ENCODE measurements at regions not wholly inside any gene's neighbourhood (a gene's known extent, or its start where the extent isn't known, plus 50 kb on each side); places are given as distances from the start of the nearest gene placed in this dataset.

DNA sequence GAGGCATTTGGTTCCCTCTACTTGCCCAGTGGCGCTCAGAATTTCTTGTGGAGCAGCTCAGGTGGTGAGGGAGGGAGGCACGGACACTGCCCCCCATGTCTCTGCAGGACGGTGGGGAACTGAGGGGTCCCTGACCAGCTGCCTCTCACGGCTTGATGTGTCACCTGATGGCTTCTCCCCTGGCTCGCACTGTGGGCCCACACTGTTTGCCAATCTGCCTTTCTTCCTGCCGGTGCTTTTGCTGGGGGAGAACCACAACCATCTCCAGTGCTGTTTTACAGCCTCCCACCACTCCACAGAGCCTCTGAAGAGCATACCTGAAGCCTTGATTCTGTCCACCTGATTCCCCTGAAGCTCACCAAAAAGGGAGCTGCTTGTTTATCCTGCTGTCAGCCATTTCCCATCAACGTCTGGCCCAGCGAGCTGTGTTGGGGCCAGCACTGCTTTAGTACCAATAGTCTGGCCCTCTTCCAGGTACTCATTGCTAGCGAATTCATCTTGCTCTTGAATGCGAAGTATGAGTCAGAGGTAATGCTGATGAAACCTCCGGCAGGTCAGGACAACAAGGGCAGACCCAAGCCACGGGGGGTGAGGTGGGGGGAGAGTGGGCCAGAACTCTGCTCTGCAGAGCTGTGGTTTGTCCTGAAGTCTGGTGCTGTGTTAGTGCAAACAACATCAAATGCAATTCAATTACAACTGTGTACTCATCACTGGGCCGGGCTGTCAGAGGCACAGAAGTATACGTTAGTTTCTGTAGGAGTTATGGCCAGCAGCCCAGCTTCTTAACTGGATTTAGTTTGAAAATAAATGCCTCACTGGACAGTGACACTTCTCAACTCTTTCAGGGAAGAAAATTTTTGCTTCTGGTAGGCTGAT lies 208.3 kb upstream of the JADE1 start:
- Mint-ChIP-seq H3K4me3 (no peak overlapping the region), H3K9me3 (peaks cover 3% of the 10 kb centered on the region), H3K4me1 (no peaks in the 10 kb centered on the region), H3K27ac (no peak overlapping the region), H3K27me3 (no peaks in the 10 kb centered on the region), H3K36me3 (ENCODE audit: low read depth) (no peaks in the 10 kb centered on the region)
- ChIA-PET POLR2A (no interaction called here), CTCF (interaction anchor here (1.6 kb wide), 1 partner anchor 25 kb away, joined by 5 read pairs; no protein-coding TSS in a partner anchor)
- DNase-seq: no peak

DNA sequence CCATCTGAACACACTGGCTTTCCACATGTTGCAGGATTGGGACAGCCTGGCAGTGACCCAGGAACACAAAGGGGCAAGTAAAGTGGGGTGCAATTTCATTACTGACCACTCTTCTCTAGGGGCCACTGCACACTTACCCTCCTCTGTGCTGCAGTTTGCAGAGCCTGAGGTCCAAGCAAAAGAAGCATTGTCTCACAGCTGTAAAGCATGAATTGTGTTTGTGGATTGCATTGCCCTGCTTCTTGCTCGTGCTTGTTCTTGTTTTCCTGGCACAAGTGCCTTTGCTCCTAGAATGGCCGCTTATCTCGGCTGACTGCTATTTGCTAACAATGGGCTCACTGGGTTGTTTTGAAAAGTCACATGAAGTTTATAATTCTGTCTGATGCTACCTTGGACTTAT lies 209.1 kb upstream of the JADE1 start:
- ChIA-PET CTCF (interaction anchor here (1.6 kb wide), 1 partner anchor 24 kb away, joined by 5 read pairs; no protein-coding TSS in a partner anchor), POLR2A (no interaction called here)
- no peak overlapping the region for H3K27ac Mint-ChIP-seq
- no peak for DNase-seq
- H3K27me3 Mint-ChIP-seq: no peaks in the 10 kb centered on the region
- no peak overlapping the region for H3K4me3 Mint-ChIP-seq
- H3K36me3 Mint-ChIP-seq (ENCODE audit: low read depth): no peaks in the 10 kb centered on the region
- peaks cover 4% of the 10 kb centered on the region for H3K9me3 Mint-ChIP-seq
- no peaks in the 10 kb centered on the region for H3K4me1 Mint-ChIP-seq

DNA sequence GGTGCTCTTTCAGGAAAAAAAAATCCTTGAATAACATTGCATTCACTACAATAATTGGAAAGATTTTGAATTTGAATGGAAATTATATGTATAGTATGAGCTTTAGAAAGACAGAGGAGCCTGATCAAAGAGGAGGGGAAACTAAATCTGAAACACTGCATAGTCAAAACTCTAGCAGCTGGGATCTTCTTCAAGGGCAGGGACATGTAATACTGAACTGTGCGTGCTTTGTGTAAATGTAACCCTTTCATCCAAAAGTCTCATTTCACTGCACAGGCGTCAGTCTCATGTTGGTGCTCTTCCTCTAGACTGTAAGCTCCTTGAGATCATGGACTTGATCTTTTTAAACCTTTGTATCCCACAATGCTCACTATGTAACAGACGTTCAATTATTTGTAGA lies 212.0 kb upstream of the JADE1 start:
- no peak for DNase-seq
- H3K27me3 Mint-ChIP-seq: no peaks in the 10 kb centered on the region
- CTCF ChIA-PET: no interaction called here
- peaks cover 11% of the 10 kb centered on the region for H3K9me3 Mint-ChIP-seq
- POLR2A ChIA-PET: no interaction called here
- H3K4me1 Mint-ChIP-seq: no peaks in the 10 kb centered on the region
- no peak overlapping the region for H3K27ac Mint-ChIP-seq
- H3K4me3 Mint-ChIP-seq: no peak overlapping the region
- H3K36me3 Mint-ChIP-seq (ENCODE audit: low read depth): no peaks in the 10 kb centered on the region

DNA sequence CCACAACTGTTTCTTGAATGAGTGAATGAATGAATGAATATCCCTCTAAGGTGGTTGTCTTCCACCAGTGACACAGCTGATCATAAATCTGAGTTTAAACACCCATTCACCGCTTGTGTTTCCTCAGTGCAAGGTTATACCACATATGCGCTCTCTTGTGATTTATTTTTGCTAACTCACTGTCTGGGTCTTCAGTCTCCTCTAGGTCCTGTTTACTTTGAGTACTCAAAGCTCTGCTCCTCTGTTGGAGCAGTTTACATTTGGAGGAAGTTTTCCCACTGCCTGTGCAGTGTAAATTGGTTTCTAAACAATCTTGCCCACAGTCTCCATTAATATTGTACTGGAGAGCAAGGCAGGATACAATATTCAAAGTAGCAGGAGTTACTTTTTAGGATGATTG lies 212.6 kb upstream of the JADE1 start:
- Mint-ChIP-seq H3K9me3 (peaks cover 11% of the 10 kb centered on the region), H3K4me1 (no peaks in the 10 kb centered on the region), H3K27ac (no peak overlapping the region), H3K36me3 (ENCODE audit: low read depth) (no peaks in the 10 kb centered on the region), H3K4me3 (no peak overlapping the region), H3K27me3 (no peaks in the 10 kb centered on the region)
- CTCF ChIA-PET: no interaction called here
- DNase-seq: no peak
- POLR2A ChIA-PET: no interaction called here

DNA sequence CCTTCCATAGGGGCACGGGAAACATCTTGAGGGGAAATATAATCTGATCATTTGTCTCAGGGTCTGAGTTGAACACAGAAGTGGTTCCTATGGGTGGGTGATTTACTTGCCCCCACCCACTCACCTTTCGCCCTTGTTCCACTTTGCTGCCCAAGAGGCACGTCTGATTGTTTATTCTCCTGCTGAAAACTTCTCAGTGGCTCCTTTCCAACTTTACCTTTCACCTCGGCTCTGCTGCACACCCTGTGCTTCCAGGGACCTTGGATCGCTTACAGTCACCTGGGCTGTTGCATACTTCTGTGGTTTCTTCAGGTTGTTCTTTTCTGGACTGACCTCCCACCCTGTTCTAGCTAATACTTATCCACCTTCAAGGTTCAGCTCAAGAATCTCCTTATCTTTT lies 213.4 kb upstream of the JADE1 start:
- no peak overlapping the region for H3K27ac Mint-ChIP-seq
- CTCF ChIA-PET: no interaction called here
- POLR2A ChIA-PET: no interaction called here
- H3K4me1 Mint-ChIP-seq: no peaks in the 10 kb centered on the region
- no peak for DNase-seq
- H3K9me3 Mint-ChIP-seq: peaks cover 11% of the 10 kb centered on the region
- H3K27me3 Mint-ChIP-seq: no peaks in the 10 kb centered on the region
- H3K36me3 Mint-ChIP-seq (ENCODE audit: low read depth): no peaks in the 10 kb centered on the region
- no peak overlapping the region for H3K4me3 Mint-ChIP-seq

DNA sequence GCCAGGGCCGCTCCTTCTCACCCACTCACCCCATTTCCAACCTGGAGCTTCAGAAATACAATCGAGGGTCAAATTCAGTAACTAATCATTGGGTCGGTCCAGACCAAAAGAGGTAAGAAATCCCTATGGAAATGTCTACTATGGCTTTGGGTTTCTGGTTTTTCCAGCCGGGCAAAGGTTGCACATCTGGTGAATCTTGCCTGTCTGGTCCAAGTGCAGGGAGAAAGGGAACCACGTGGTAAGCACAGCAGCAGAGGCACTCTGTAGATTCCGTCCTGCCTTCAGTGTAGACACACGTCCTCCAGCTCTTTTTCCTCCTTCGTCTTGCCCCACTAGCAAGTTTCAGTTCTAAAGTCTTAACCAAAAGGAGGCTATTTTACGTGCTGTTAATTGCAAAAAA lies 218.0 kb upstream of the JADE1 start:
- no peaks in the 10 kb centered on the region for H3K27me3 Mint-ChIP-seq
- H3K27ac Mint-ChIP-seq: no peak overlapping the region
- no peaks in the 10 kb centered on the region for H3K36me3 Mint-ChIP-seq (ENCODE audit: low read depth)
- H3K4me3 Mint-ChIP-seq: no peak overlapping the region
- DNase-seq: no peak
- ChIA-PET POLR2A (no interaction called here), CTCF (interaction anchor here (1.8 kb wide), 1 partner anchor 16 kb away, joined by 4 read pairs; no protein-coding TSS in a partner anchor)
- no peaks in the 10 kb centered on the region for H3K4me1 Mint-ChIP-seq
- H3K9me3 Mint-ChIP-seq: peaks cover 11% of the 10 kb centered on the region

DNA sequence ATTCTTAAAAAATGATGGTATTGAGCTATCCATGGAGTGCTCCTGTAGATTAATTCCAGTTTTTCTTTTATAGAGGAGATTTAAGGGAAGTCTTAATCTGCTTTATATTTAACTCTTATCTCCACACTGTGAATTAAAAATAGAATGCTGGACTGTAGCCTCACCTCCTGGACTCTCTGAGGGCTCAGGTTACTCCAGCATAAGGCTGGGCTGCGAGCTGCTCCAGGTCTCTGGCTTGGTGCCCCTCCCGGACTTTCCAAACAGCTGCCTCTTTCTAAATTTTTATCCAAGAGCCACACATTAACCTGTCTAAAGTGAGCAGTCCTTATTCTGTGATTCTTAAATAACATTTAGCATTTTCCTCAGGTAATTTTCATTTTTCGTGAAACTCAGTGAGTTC lies 218.7 kb upstream of the JADE1 start:
- no peaks in the 10 kb centered on the region for H3K36me3 Mint-ChIP-seq (ENCODE audit: low read depth)
- H3K9me3 Mint-ChIP-seq: peaks cover 7% of the 10 kb centered on the region
- POLR2A ChIA-PET: no interaction called here
- H3K4me1 Mint-ChIP-seq: no peaks in the 10 kb centered on the region
- no peak overlapping the region for H3K4me3 Mint-ChIP-seq
- no peak overlapping the region for H3K27ac Mint-ChIP-seq
- DNase-seq: no peak
- CTCF ChIA-PET: interaction anchor here (1.8 kb wide), 1 partner anchor 17 kb away, joined by 4 read pairs; no protein-coding TSS in a partner anchor
- H3K27me3 Mint-ChIP-seq: no peaks in the 10 kb centered on the region

DNA sequence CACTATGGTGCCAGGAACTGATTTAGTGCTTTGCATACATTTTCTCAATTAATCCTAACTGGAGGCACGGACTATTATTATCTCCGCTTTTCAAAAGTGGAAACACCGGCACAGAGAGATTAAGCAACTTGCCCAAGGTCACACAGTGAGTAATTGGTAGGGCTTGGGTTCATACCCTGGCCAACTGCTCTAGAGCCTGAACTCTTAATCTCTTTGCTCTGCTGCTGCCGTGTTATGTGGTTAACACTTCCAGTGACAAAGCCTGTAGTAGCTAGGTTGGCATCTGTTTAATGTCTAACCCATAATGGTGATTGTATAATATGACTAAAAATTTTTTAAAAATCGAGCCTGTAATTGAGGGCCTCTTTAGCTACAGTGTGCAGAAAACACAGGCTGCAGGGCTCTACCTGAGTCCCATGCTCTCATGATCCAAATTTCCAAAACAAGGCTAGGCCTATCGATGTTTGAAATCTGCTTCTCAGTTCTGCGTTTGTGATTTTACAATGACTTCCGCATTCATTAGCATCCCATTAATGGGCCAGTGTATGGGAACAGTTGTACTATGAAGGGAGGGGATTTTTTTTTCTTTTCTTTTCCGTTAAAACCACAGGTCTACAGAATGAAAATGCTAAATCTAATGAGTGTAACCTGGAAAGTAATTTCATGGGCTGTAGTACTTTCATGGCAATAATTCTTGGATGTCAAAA lies 219.3 kb upstream of the JADE1 start:
- Mint-ChIP-seq H3K36me3 (ENCODE audit: low read depth) (no peaks in the 10 kb centered on the region), H3K9me3 (peaks cover 7% of the 10 kb centered on the region), H3K4me1 (no peaks in the 10 kb centered on the region), H3K4me3 (no peak overlapping the region), H3K27me3 (no peaks in the 10 kb centered on the region), H3K27ac (no peak overlapping the region)
- CTCF ChIA-PET: interaction anchor here (1.8 kb wide), 1 partner anchor 18 kb away, joined by 4 read pairs; no protein-coding TSS in a partner anchor
- POLR2A ChIA-PET: no interaction called here
- no peak for DNase-seq

DNA sequence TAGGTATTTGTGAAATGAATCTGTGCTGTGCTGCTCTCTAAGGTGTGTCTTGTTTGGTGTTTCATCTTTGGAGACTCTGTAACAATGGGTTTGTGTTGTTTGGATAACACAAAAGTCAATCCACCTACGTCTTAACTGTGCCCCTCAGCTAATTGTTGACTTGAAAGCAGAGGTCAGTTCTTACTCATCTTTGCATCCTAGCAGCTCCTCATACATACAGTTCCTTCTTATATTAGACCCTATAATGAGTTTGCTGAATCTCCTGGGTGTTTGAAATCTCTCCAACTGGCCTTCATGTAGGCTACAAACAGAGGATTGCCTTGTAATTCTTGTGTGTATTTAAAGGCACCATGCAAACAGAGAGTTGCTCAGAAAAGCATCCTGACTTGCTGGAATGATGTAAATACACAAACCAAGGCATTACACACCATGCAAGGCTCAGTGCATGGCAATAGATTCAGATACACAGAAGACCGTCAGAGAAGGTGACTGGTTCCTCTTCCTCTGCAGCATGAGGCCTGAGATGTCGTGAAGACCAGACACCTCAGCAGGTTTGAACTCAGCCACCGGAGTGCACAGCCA lies 220.0 kb upstream of the JADE1 start:
- POLR2A ChIA-PET: no interaction called here
- CTCF ChIA-PET: no interaction called here

DNA sequence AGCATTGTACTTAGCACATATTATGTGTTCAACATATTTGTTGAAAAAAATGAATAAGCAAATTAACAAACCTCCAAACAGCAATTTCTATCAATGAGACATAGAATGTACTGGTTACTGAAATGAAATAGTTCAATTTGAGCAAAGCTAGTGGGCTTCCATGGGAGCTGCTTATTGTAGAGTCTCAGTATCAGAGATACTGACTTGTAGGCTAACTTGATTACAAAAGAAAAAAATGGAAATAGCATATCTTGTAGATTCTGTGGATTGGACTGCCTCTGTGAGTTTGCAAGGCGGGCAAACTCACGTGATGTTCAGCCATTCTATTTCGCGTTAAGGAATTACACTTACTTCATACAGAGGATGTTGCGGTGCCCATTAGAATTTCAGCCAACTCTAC lies 222.1 kb upstream of the JADE1 start:
- Mint-ChIP-seq H3K27ac (no peak overlapping the region), H3K4me1 (no peaks in the 10 kb centered on the region), H3K9me3 (no peaks in the 10 kb centered on the region), H3K27me3 (no peaks in the 10 kb centered on the region), H3K36me3 (ENCODE audit: low read depth) (no peaks in the 10 kb centered on the region), H3K4me3 (no peak overlapping the region)
- ChIA-PET CTCF (no interaction called here), POLR2A (no interaction called here)
- DNase-seq: no peak

More for the DNA sequence above, 220.0 kb upstream of the JADE1 start:
- Mint-ChIP-seq H3K27ac (no peak overlapping the region), H3K36me3 (ENCODE audit: low read depth) (no peaks in the 10 kb centered on the region), H3K4me1 (no peaks in the 10 kb centered on the region), H3K4me3 (no peak overlapping the region), H3K27me3 (no peaks in the 10 kb centered on the region), H3K9me3 (peaks cover 4% of the 10 kb centered on the region)
- no peak for DNase-seq

DNA sequence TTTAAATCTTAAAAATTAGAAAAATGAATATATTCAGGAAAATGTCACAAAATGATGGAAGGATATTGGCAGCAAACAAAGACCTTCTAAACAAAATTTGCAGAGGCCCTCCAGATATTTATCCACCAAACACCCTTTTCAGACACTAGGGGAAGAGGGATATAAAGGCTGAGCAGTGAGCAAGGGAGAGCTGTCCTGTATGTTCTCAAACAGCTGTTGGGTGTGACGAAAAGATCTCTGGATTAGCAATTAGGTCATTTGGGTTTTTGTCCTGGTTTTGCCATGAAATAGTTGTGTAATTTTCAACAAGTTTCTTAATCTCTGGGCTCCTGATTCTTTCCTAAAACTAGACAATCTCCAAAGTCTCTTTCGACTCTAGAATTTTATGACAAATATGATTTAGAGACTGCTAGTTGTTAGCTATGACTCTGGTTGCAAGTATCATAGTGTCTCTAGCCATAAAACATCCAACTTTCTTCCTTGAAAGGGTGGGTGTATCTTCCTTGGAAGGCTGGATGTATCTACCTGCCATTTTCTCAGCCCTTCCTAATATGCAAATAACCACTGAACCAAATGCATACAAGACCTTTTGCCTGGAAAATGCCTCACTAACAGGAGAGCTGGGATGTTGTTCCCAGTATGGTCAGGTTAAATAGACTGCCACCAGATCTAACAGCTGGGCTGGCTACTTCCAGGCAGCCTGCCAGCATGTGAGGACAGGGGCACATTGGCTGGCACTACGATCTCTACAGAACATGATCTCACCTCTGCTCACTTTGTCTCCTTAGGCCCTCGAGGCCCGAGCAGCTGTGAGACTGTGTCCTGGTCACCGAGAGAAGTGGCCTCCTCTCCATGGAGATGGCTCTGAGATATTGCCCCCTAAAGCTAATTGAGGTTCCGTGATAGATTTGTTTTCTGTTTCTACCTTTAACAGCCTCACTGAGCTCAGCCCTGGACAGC lies 225.5 kb upstream of the JADE1 start:
- ChIA-PET POLR2A (interaction anchor here (0.7 kb wide), 1 partner anchor 21 kb away, joined by 3 read pairs; no protein-coding TSS in a partner anchor), CTCF (interaction anchor here (0.6 to 1.2 kb wide), 2 partner anchors 9 to 73 kb away, joined by 3 read pairs; no protein-coding TSS in a partner anchor)
- H3K36me3 Mint-ChIP-seq (ENCODE audit: low read depth): no peaks in the 10 kb centered on the region

DNA sequence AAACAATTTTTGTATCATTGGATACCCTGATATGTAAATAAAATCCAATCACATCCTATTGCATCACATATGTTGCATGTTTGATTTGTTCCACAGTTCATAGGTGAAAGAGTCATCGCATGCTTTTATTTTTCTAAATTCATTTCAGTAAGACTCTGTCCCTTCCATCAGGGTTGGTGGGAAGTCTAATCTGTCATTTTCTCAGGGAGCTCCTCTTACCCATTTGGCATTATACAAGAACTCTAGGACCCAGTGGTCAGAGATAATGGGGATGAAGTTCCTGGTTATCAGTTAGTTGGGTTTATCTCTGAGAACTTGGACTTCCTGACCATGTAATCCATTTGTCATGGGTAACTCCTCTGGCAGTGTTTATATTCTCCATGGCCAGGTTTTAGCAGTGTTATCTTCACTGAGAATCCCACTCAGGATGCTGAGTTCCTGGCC lies 227.1 kb upstream of the JADE1 start:
- Mint-ChIP-seq H3K4me1 (no peaks in the 10 kb centered on the region), H3K27me3 (peaks cover 2% of the 10 kb centered on the region), H3K36me3 (ENCODE audit: low read depth) (no peaks in the 10 kb centered on the region), H3K9me3 (no peaks in the 10 kb centered on the region), H3K4me3 (no peak overlapping the region), H3K27ac (no peak overlapping the region)
- DNase-seq: no peak
- POLR2A ChIA-PET: no interaction called here
- CTCF ChIA-PET: no interaction called here

More for the DNA sequence above, 225.5 kb upstream of the JADE1 start:
- no peak overlapping the region for H3K4me3 Mint-ChIP-seq
- H3K9me3 Mint-ChIP-seq: no peaks in the 10 kb centered on the region
- no peaks in the 10 kb centered on the region for H3K4me1 Mint-ChIP-seq
- H3K27me3 Mint-ChIP-seq: peaks cover 2% of the 10 kb centered on the region
- no peak for DNase-seq
- no peak overlapping the region for H3K27ac Mint-ChIP-seq
